DOHH2 (cell line): ENCODE measurements at regions not wholly inside any gene's neighbourhood (a gene's known extent, or its start where the extent isn't known, plus 50 kb on each side); places are given as distances from the start of the nearest gene placed in this dataset.

Experiments used
- H3F3A ChIP-seq: fragments of 200-600 bp; sonication (generic), shearing (Covaris generic); 2 replicates; pipeline ENCODE4 v1.6.0; 2016; ENCODE audit warnings: antibody characterized with exemption, mild to moderate bottlenecking; ENCODE audit not compliant: control insufficient read depth, insufficient read depth
- H3K27ac ChIP-seq: fragments of 200-600 bp; sonication (generic); 2 replicates; pipeline ENCODE4 v1.5.1; 2014; ENCODE audit warnings: low read depth, mild to moderate bottlenecking, low read length, moderate library complexity
- H3K27me3 ChIP-seq: fragments of 200-600 bp; sonication (generic); 2 replicates; pipeline ENCODE4 v1.6.1; 2014; ENCODE audit warnings: mild to moderate bottlenecking, low read length, mixed read lengths; ENCODE audit not compliant: control insufficient read depth
- H3K36me3 ChIP-seq: fragments of 200-600 bp; sonication (generic); 2 replicates; pipeline ENCODE4 v1.6.1; 2014; ENCODE audit warnings: mild to moderate bottlenecking, low read length, moderate library complexity, mixed read lengths; ENCODE audit not compliant: control insufficient read depth
- H3K4me1 ChIP-seq: fragments of 200-600 bp; sonication (generic); 2 replicates; pipeline ENCODE4 v1.6.1; 2014; ENCODE audit warnings: mild to moderate bottlenecking, low read length, mixed read lengths; ENCODE audit not compliant: control insufficient read depth
- H3K4me2 ChIP-seq: fragments of 200-600 bp; sonication (generic); 2 replicates; pipeline ENCODE4 v1.6.0; 2014; ENCODE audit warnings: mild to moderate bottlenecking, low read length, moderate library complexity
- H3K4me3 ChIP-seq: fragments of 200-600 bp; sonication (generic); 2 replicates; pipeline ENCODE4 v1.5.1; 2014; ENCODE audit warnings: mild to moderate bottlenecking, low read length, mixed read lengths
- H3K79me2 ChIP-seq: fragments of 200-600 bp; sonication (generic); 2 replicates; pipeline ENCODE4 v1.6.1; 2014; ENCODE audit warnings: mild to moderate bottlenecking, low read length, mixed read lengths; ENCODE audit not compliant: control insufficient read depth
- H3K9me2 ChIP-seq: fragments of 200-600 bp; sonication (generic); replicated peaks from 2 replicates; pipeline ENCODE4 v1.6.1; 2014; ENCODE audit warnings: mild to moderate bottlenecking, low read length, mixed read lengths; ENCODE audit not compliant: control insufficient read depth
- H3K9me3 ChIP-seq: fragments of 200-600 bp; sonication (generic); 2 replicates; pipeline ENCODE4 v1.6.1; 2014; ENCODE audit warnings: antibody characterized with exemption, low read length, mixed read lengths; ENCODE audit not compliant: control insufficient read depth, insufficient read depth
- H4K20me1 ChIP-seq: fragments of 200-600 bp; sonication (generic); 2 replicates; pipeline ENCODE4 v1.6.0; 2014; ENCODE audit warnings: low read depth, mild to moderate bottlenecking, antibody characterized with exemption, low read length, moderate library complexity; ENCODE audit not compliant: control insufficient read depth, insufficient read depth
- EZH2phosphoT487 ChIP-seq: fragments of 200-600 bp; sonication (generic); IDR thresholded peaks from 2 replicates; pipeline ENCODE4 v1.6.1; 2017; ENCODE audit warnings: borderline replicate concordance, mild to moderate bottlenecking, antibody characterized with exemption, low read length, moderate library complexity, mixed read lengths
- TF ChIP-seq, protein P1 (sequence below): fragments of 200-600 bp; sonication (generic); IDR thresholded peaks from one replicate; pipeline ENCODE4 v1.5.1; 2014; ENCODE audit warnings: antibody characterized with exemption, mild to moderate bottlenecking, low read depth, low read length; ENCODE audit not compliant: poor library complexity, severe bottlenecking

DNA sequence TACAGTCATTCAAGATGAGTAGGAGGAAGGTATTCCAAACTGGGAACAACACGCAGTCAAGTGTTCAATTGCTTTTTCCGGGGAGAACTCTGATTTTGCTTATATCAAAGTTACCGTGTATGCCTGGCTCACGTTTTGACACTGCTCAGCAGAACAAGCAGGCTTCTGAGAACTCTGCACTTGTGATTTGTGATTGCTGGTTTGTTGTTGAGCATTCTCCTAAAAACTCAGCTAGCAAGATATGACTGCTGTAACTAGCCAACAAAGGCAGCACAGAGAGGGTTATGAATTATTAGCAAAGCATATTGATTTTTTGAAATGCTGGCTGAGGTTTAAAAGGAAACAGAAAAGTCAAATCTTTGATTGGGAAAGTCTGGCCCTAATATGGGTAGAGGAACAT lies 151.7 kb downstream of the ZPLD1 start:
- Histone ChIP-seq H3K4me3 (no peak overlapping the region), H3F3A (no peaks in the 10 kb centered on the region), H3K79me2 (no peaks in the 10 kb centered on the region), H3K4me2 (no peak overlapping the region), H4K20me1 (no peaks in the 10 kb centered on the region), H3K27me3 (no peaks in the 10 kb centered on the region), H3K36me3 (no peaks in the 10 kb centered on the region), H3K9me3 (no peaks in the 10 kb centered on the region), H3K4me1 (no peaks in the 10 kb centered on the region), H3K27ac (no peak overlapping the region), H3K9me2 (no peaks in the 10 kb centered on the region)
- TF ChIP-seq, protein P1, sequence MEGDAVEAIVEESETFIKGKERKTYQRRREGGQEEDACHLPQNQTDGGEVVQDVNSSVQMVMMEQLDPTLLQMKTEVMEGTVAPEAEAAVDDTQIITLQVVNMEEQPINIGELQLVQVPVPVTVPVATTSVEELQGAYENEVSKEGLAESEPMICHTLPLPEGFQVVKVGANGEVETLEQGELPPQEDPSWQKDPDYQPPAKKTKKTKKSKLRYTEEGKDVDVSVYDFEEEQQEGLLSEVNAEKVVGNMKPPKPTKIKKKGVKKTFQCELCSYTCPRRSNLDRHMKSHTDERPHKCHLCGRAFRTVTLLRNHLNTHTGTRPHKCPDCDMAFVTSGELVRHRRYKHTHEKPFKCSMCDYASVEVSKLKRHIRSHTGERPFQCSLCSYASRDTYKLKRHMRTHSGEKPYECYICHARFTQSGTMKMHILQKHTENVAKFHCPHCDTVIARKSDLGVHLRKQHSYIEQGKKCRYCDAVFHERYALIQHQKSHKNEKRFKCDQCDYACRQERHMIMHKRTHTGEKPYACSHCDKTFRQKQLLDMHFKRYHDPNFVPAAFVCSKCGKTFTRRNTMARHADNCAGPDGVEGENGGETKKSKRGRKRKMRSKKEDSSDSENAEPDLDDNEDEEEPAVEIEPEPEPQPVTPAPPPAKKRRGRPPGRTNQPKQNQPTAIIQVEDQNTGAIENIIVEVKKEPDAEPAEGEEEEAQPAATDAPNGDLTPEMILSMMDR: no peak
- no peak for TF ChIP-seq EZH2phosphoT487

GRCh38 chr3:102593812-102594602 lies 159.2 kb downstream of the ZPLD1 start:
- Histone ChIP-seq H3K36me3 (no peaks in the 10 kb centered on the region), H3K4me3 (no peak overlapping the region), H3K9me3 (no peaks in the 10 kb centered on the region), H3K79me2 (no peaks in the 10 kb centered on the region), H3K4me2 (no peak overlapping the region), H3K27me3 (no peaks in the 10 kb centered on the region), H3K27ac (no peak overlapping the region), H3K9me2 (no peaks in the 10 kb centered on the region), H3F3A (no peaks in the 10 kb centered on the region), H4K20me1 (no peaks in the 10 kb centered on the region), H3K4me1 (no peaks in the 10 kb centered on the region)
- TF ChIP-seq EZH2phosphoT487: no peak
- TF ChIP-seq, protein P1: no peak

- Histone ChIP-seq H3K79me2 (no peaks in the 10 kb centered on the region), H3K27ac (no peak overlapping the region), H3F3A (no peaks in the 10 kb centered on the region), H4K20me1 (no peaks in the 10 kb centered on the region), H3K4me3 (no peak overlapping the region), H3K4me1 (no peaks in the 10 kb centered on the region), H3K27me3 (no peaks in the 10 kb centered on the region), H3K9me3 (no peaks in the 10 kb centered on the region), H3K4me2 (no peak overlapping the region), H3K36me3 (no peaks in the 10 kb centered on the region), H3K9me2 (no peaks in the 10 kb centered on the region)
- TF ChIP-seq EZH2phosphoT487: no peak
- TF ChIP-seq, protein P1: no peak
These were observed 160.2 kb downstream of the ZPLD1 start for GRCh38 chr3:102595057-102595456.
